ENCODE measurements at regions not wholly inside any gene's neighbourhood (a gene's known extent, or its start where the extent isn't known, plus 50 kb on each side); places are given as distances from the start of the nearest gene placed in this dataset.
A peak's percentile ranks its signal among the peaks of the same experiment; 100 is the strongest.

GRCh38 chr5:152907488-152908245 is 502.6 kb upstream of the NMUR2 start:
- no peak overlapping the region for H3K27ac ChIP-seq (ENCODE audit: low read depth, low read length)
- H3K36me3 ChIP-seq (ENCODE audit: control insufficient read depth in 2 of 4, insufficient read depth in 4 of 4, low read length in 3 of 4) = no peaks in the 10 kb centered on the region
- no peak overlapping the region for H3K4me3 ChIP-seq (ENCODE audit: extremely low read depth in 1 of 4, insufficient read depth in 2 of 4, low read depth in 3 of 4, low read length in 4 of 4)
- H3K79me2 ChIP-seq (ENCODE audit: control insufficient read depth in 1 of 2, insufficient read depth in 2 of 2, low read length in 2 of 2) = no peaks in the 10 kb centered on the region
- H2AK5ac ChIP-seq (ENCODE audit: low read depth, low read length) = no peak overlapping the region
- H3K4me1 ChIP-seq (replicated peaks in 1 of 4; ENCODE audit: control insufficient read depth in 3 of 4, insufficient read depth in 4 of 4, low read length in 3 of 4) = no peaks in the 10 kb centered on the region
- CTCF ChIA-PET (ENCODE audit: partially characterized antibody) = interaction anchor here (1.3 to 1.5 kb wide), 2 partner anchors 26 to 27 kb away, joined by 3 read pairs; no protein-coding TSS in a partner anchor
- H2AFZ ChIP-seq (ENCODE audit: low read length) = no peak overlapping the region
- FAIRE-seq (no peak), DNase-seq (ENCODE audit: low read depth in 1 of 2, low spot score in 2 of 2) (no peak)
- 93% methylated on average over 5 of the region's 5 CpGs; no CpG with 5 or more reads in 1 of the 2 experiments for WGBS, 2 experiments (ENCODE audit: extremely low coverage in 1 of 2, insufficient coverage in 1 of 2, insufficient read length in 1 of 2, insufficient replicate concordance in 2 of 2, low coverage in 1 of 2, low lambda C conversion rate in 2 of 2, missing lambda C conversion rate in 1 of 2)
- H2BK5ac ChIP-seq (ENCODE audit: low read depth, low read length) = no peak overlapping the region
- H3K56ac ChIP-seq (replicated peaks; ENCODE audit: insufficient read length, low read depth, low read length) = no peak overlapping the region
- H3K79me1 ChIP-seq (ENCODE audit: low read depth, low read length) = no peaks in the 10 kb centered on the region
- no peak overlapping the region for H4K91ac ChIP-seq (replicated peaks; ENCODE audit: insufficient read length, low read length)
- H4K20me1 ChIP-seq (replicated peaks in 1 of 2; ENCODE audit: control insufficient read depth in 1 of 2, insufficient read depth in 2 of 2, low read length in 2 of 2) = no peaks in the 10 kb centered on the region
- no peaks in the 10 kb centered on the region for H3K9me3 ChIP-seq (ENCODE audit: insufficient read depth in 2 of 2, low read depth in 1 of 2, low read length in 1 of 2)
- H2BK120ac ChIP-seq (replicated peaks; ENCODE audit: low read depth, low read length) = no peak overlapping the region
- POLR2A ChIA-PET (ENCODE audit: partially characterized antibody) = no interaction called here
- H3K14ac ChIP-seq (ENCODE audit: insufficient read length) = no peak overlapping the region
- no peak overlapping the region for H3K4ac ChIP-seq (replicated peaks; ENCODE audit: insufficient read length, low read depth, low read length)
- no peaks in the 10 kb centered on the region for H3K23me2 ChIP-seq (ENCODE audit: low read depth, low read length)
- no peak overlapping the region for H2BK15ac ChIP-seq (ENCODE audit: low read length)
- H4K5ac ChIP-seq (ENCODE audit: insufficient read length, low read depth, low read length) = no peak overlapping the region
- no peak overlapping the region for H3K9ac ChIP-seq (replicated peaks in 1 of 4; ENCODE audit: extremely low read depth in 1 of 4, low read depth in 3 of 4, low read length in 3 of 4)
- no peak overlapping the region for H3K23ac ChIP-seq (ENCODE audit: insufficient read length)
- no peak overlapping the region for H3K18ac ChIP-seq (ENCODE audit: extremely low read depth, low read length)
- H2BK12ac ChIP-seq (ENCODE audit: low read depth, low read length) = no peak overlapping the region
- H3K4me2 ChIP-seq (ENCODE audit: insufficient read depth in 1 of 2, low read depth in 2 of 2, low read length in 2 of 2) = no peak overlapping the region
- no peak overlapping the region for H4K8ac ChIP-seq (ENCODE audit: extremely low read depth, insufficient read depth, low read length)
- H2BK20ac ChIP-seq (ENCODE audit: low read length) = no peak overlapping the region
- TF ChIP-seq CTCF (IDR thresholded peaks at IDR 0.05; ENCODE audit: control extremely low read depth in 1 of 3, insufficient read depth in 1 of 3, low read depth in 1 of 3, low read length in 3 of 3) = no peak
- TF ChIP-seq RAD21 (IDR thresholded peaks at IDR 0.05 in 1 of 2, conservative IDR thresholded peaks at IDR 0.05 in 1 of 2; ENCODE audit: low read depth in 2 of 2, low read length in 2 of 2) = 0 out of 4 replicates have a peak, but pooled peaks of 1 of the 2 experiments have one; percentile 7
- no peaks in the 10 kb centered on the region for H3K27me3 ChIP-seq (replicated peaks in 1 of 4; ENCODE audit: control insufficient read depth in 3 of 4, extremely low read depth in 1 of 4, insufficient read depth in 3 of 4, low read length in 3 of 4)
